Panc1 (cell line): ENCODE measurements at regions not wholly inside any gene's neighbourhood (a gene's known extent, or its start where the extent isn't known, plus 50 kb on each side); places are given as distances from the start of the nearest gene placed in this dataset.
A peak's percentile ranks its signal among the peaks of the same experiment; 100 is the strongest.

Experiments
- ATAC-seq: fragments of 200-7000 bp; cut with Tn5 transposase; 2 replicates; pipeline ENCODE4 v1.9.1; 2020; ENCODE audit warnings: mild to moderate bottlenecking, moderate library complexity
- BruUV-seq: library from RNA; stranded (reverse); fragments of 400-500 nt; replicated peaks from 2 replicates; lab custom pipeline; 2021; lab: Mats Ljungman, UMichigan
- CTCF ChIA-PET: fragments of 300-600 bp; sonication (Branson Sonifier 250); formaldehyde crosslinking; loops from one replicate; lab custom pipeline; 2022; ENCODE audit warnings: antibody characterized with exemption; lab: Charles Lee
- POLR2A ChIA-PET: fragments of 300-600 bp; sonication (Branson Sonifier 250); formaldehyde crosslinking; loops from one replicate; lab custom pipeline; 2022; ENCODE audit warnings: antibody characterized with exemption; lab: Charles Lee
- DNase-seq: peaks from one replicate; pipeline ENCODE4 v3.0.0-alpha.2; 2010; ENCODE audit warnings: low read depth, low spot score
- H3K27ac ChIP-seq: 2 replicates; pipeline ENCODE4 v1.5.1; 2011; ENCODE audit warnings: mild to moderate bottlenecking, low read length, inconsistent platforms
- H3K27me3 ChIP-seq: fragments of 200-500 bp; sonication (Bioruptor generic); 2 replicates; pipeline ENCODE4 v1.6.0; 2014; ENCODE audit warnings: low read length, inconsistent platforms; ENCODE audit not compliant: control insufficient read depth, insufficient read depth
- H3K36me3 ChIP-seq: fragments of 200-500 bp; sonication (Bioruptor generic); 2 replicates; pipeline ENCODE4 v1.5.1; 2014; ENCODE audit warnings: inconsistent platforms, mild to moderate bottlenecking, low read length, moderate library complexity; ENCODE audit not compliant: control insufficient read depth, insufficient read depth
- H3K4me1 ChIP-seq: 2 replicates; pipeline ENCODE4 v1.5.1; 2011; ENCODE audit warnings: inconsistent platforms, mild to moderate bottlenecking, low read length, moderate library complexity; ENCODE audit not compliant: control insufficient read depth, insufficient read depth
- H3K4me3 ChIP-seq, 2 experiments: 2 replicates each; pipeline ENCODE4 v1.5.1; 2011 to 2012; ENCODE audit warnings: low read depth in 2 of 2, low read length in 2 of 2, mild to moderate bottlenecking in 2 of 2, inconsistent platforms in 1 of 2, moderate library complexity in 1 of 2
- H3K9me3 ChIP-seq: fragments of 200-500 bp; sonication (Bioruptor generic); 2 replicates; pipeline ENCODE4 v1.5.1; 2014; ENCODE audit warnings: low read depth, mild to moderate bottlenecking, inconsistent platforms, low read length, moderate library complexity; ENCODE audit not compliant: control insufficient read depth, insufficient read depth
- CTCF ChIP-seq: fragments of 450-650 bp; IDR thresholded peaks from 2 replicates; pipeline ENCODE4 v1.5.1; 2017; ENCODE audit warnings: mild to moderate bottlenecking
- POLR2AphosphoS5 ChIP-seq: IDR thresholded peaks from 2 replicates; pipeline ENCODE4 v1.6.1; 2012; ENCODE audit warnings: mild to moderate bottlenecking, low read depth, low read length, moderate library complexity
- SIN3A ChIP-seq: IDR thresholded peaks from 2 replicates; pipeline ENCODE4 v1.6.1; 2012; ENCODE audit warnings: low read depth, mild to moderate bottlenecking, low read length, moderate library complexity, borderline replicate concordance; ENCODE audit not compliant: insufficient read depth
- TCF7L2 ChIP-seq: IDR thresholded peaks from 2 replicates; pipeline ENCODE4 v1.6.1; 2011; ENCODE audit warnings: mild to moderate bottlenecking, low read depth, low read length, inconsistent platforms
- in situ Hi-C: cut with HindIII; loops from 2 replicates; pipeline ENCODE4 v1.10.0; 2016; ENCODE audit warnings: low sequenced_read_pairs, low pct_unique_long_range_greater_than_20kb
- intact Hi-C: fragments of 100-400 bp; cut with micrococcal nuclease; formaldehyde crosslinking; loops from one replicate; pipeline ENCODE4 v1.10.0; 2022; ENCODE audit not compliant: unreplicated experiment
- TF ChIP-seq, protein P1 (sequence below), 2 experiments: IDR thresholded peaks; 2 replicates each; pipeline ENCODE4 v1.6.1; 2011 to 2012; ENCODE audit warnings: low read depth in 2 of 2, control low read depth in 1 of 2, low read length in 1 of 2, mild to moderate bottlenecking in 1 of 2, moderate library complexity in 1 of 2; ENCODE audit not compliant: insufficient read depth in 1 of 2

GRCh38 chr2:38215993-38216392 lies 140.0 kb upstream of the CYP1B1 start:
- in situ Hi-C loops (no loop called here), intact Hi-C loops (no loop called here)
- Histone ChIP-seq H3K4me3 (no peak overlapping the region), H3K27me3 (no peaks in the 10 kb centered on the region), H3K4me1 (no peaks in the 10 kb centered on the region), H3K9me3 (no peaks in the 10 kb centered on the region), H3K27ac (no peak overlapping the region), H3K36me3 (no peaks in the 10 kb centered on the region)
- ATAC-seq, result no peak
- no peak for TF ChIP-seq POLR2AphosphoS5
- TF ChIP-seq, protein P1, sequence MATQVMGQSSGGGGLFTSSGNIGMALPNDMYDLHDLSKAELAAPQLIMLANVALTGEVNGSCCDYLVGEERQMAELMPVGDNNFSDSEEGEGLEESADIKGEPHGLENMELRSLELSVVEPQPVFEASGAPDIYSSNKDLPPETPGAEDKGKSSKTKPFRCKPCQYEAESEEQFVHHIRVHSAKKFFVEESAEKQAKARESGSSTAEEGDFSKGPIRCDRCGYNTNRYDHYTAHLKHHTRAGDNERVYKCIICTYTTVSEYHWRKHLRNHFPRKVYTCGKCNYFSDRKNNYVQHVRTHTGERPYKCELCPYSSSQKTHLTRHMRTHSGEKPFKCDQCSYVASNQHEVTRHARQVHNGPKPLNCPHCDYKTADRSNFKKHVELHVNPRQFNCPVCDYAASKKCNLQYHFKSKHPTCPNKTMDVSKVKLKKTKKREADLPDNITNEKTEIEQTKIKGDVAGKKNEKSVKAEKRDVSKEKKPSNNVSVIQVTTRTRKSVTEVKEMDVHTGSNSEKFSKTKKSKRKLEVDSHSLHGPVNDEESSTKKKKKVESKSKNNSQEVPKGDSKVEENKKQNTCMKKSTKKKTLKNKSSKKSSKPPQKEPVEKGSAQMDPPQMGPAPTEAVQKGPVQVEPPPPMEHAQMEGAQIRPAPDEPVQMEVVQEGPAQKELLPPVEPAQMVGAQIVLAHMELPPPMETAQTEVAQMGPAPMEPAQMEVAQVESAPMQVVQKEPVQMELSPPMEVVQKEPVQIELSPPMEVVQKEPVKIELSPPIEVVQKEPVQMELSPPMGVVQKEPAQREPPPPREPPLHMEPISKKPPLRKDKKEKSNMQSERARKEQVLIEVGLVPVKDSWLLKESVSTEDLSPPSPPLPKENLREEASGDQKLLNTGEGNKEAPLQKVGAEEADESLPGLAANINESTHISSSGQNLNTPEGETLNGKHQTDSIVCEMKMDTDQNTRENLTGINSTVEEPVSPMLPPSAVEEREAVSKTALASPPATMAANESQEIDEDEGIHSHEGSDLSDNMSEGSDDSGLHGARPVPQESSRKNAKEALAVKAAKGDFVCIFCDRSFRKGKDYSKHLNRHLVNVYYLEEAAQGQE (IDR thresholded peaks at IDR 0.05; ENCODE audit: insufficient read depth in 1 of 2, low read depth in 2 of 2, low read length in 1 of 2), result no peak
- TF ChIP-seq CTCF, result no peak
- TF ChIP-seq TCF7L2, result no peak
- TF ChIP-seq SIN3A, result no peak
- POLR2A ChIA-PET, result no interaction called here
- no TSS peak for BruUV-seq
- CTCF ChIA-PET, result no interaction called here
- peak; percentile 48 for DNase-seq

- Histone ChIP-seq H3K4me3 (no peak overlapping the region), H3K36me3 (no peaks in the 10 kb centered on the region), H3K27me3 (no peaks in the 10 kb centered on the region), H3K27ac (no peak overlapping the region), H3K4me1 (no peaks in the 10 kb centered on the region), H3K9me3 (no peaks in the 10 kb centered on the region)
- TF ChIP-seq, protein P1 (IDR thresholded peaks at IDR 0.05; ENCODE audit: insufficient read depth in 1 of 2, low read depth in 2 of 2, low read length in 1 of 2), result no peak
- TF ChIP-seq SIN3A, result no peak
- no peak for TF ChIP-seq CTCF
- TF ChIP-seq TCF7L2, result no peak
- TF ChIP-seq POLR2AphosphoS5, result no peak
- intact Hi-C loops, result no loop called here
- ATAC-seq, result no peak
- BruUV-seq, result no TSS peak
- POLR2A ChIA-PET, result no interaction called here
- CTCF ChIA-PET, result no interaction called here
- in situ Hi-C loops, result no loop called here
- DNase-seq, result no peak
Observed at GRCh38 chr2:38215522-38215921, 139.6 kb upstream of the CYP1B1 start.
